DND-41 (cell line): ENCODE measurements at regions not wholly inside any gene's neighbourhood (a gene's known extent, or its start where the extent isn't known, plus 50 kb on each side); places are given as distances from the start of the nearest gene placed in this dataset.
"Not testable (repeated sequence)": the region's sequence is repeated elsewhere in the genome, so short reads cannot be mapped to it uniquely, and the experiment has no call there.

ENCODE experiments used
- EZH2 ChIP-seq: IDR thresholded peaks from 3 replicates; pipeline ENCODE4 v1.6.1; 2012; ENCODE audit warnings: borderline replicate concordance, low read depth, mild to moderate bottlenecking, moderate library complexity, low read length, inconsistent platforms; ENCODE audit not compliant: severe bottlenecking
- TF ChIP-seq, protein P1 (sequence below): IDR thresholded peaks from 2 replicates; pipeline ENCODE4 v1.5.1; 2012; ENCODE audit warnings: borderline replicate concordance, low read length, moderate library complexity, mild to moderate bottlenecking; ENCODE audit not compliant: poor library complexity, severe bottlenecking; ENCODE audit errors: extremely low read depth

DNA sequence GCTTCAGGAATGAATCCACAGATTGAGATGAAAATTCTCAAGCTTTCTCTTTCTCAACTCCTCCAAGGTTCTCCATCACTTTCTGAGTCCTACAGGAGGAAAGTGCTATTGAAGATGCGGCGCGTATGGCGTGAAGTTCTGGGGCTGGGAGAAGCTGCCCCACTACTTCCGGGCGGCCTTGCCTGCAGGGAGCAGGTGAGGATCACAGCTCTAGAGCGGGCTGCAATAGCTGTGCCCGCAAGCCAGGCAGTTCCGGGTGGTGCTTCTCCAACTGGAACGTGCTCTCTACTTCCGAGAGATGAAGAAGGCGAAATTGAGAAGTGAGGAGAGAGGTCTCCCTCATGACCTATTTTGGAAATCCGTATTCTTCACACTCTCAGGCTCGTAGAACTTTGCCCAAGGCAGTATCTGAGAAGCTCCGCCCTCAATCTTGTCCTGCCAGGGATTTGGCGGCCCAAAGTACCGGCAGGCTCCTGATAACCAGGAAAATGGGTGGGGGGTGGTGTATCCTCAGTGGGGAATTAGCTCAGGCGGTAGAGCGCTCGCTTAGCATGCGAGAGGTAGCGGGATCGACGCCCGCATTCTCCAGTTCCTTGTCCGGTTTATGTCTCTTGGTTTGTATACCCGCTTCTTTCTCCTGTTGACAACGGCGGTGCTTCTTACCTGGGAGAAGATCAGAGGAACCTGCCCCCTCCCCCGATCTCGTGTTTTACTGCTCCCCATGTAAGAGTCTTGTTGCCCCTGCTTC, 70.6 kb upstream of the ZNF322 start:
- TF ChIP-seq, protein P1, sequence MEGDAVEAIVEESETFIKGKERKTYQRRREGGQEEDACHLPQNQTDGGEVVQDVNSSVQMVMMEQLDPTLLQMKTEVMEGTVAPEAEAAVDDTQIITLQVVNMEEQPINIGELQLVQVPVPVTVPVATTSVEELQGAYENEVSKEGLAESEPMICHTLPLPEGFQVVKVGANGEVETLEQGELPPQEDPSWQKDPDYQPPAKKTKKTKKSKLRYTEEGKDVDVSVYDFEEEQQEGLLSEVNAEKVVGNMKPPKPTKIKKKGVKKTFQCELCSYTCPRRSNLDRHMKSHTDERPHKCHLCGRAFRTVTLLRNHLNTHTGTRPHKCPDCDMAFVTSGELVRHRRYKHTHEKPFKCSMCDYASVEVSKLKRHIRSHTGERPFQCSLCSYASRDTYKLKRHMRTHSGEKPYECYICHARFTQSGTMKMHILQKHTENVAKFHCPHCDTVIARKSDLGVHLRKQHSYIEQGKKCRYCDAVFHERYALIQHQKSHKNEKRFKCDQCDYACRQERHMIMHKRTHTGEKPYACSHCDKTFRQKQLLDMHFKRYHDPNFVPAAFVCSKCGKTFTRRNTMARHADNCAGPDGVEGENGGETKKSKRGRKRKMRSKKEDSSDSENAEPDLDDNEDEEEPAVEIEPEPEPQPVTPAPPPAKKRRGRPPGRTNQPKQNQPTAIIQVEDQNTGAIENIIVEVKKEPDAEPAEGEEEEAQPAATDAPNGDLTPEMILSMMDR, result not testable (repeated sequence)
- not testable (repeated sequence) for TF ChIP-seq EZH2
